Keratinocyte (primary cell): ENCODE measurements at regions not wholly inside any gene's neighbourhood (a gene's known extent, or its start where the extent isn't known, plus 50 kb on each side); places are given as distances from the start of the nearest gene placed in this dataset.

Experiments used
- DNase-seq: peaks from one replicate; pipeline ENCODE4 v3.0.0-alpha.2; 2011; ENCODE audit warnings: low read depth, missing footprints, low spot score
- FAIRE-seq: peaks from 2 replicates; lab custom pipeline; 2011; peaks lifted over from hg19 to GRCh38; lab: Jason Lieb, UNC
- H2AFZ ChIP-seq: 2 replicates; pipeline ENCODE4 v1.6.0; 2012; ENCODE audit warnings: low read length, control low read depth, inconsistent platforms; ENCODE audit not compliant: control insufficient read depth
- H3K27ac ChIP-seq: 2 replicates; pipeline ENCODE4 v1.5.1; 2011; ENCODE audit warnings: low read length; ENCODE audit not compliant: control insufficient read depth, insufficient read depth
- H3K27me3 ChIP-seq: 3 replicates; pipeline ENCODE4 v1.6.0; 2011; ENCODE audit warnings: low read length; ENCODE audit not compliant: control insufficient read depth, insufficient read depth; ENCODE audit errors: extremely low read depth
- H3K36me3 ChIP-seq, 2 experiments: 2 replicates in 1 of 2; 3 replicates in 1 of 2; pipeline ENCODE4 v1.5.1; 2011; ENCODE audit warnings: low read length in 2 of 2, mild to moderate bottlenecking in 1 of 2; ENCODE audit not compliant: control insufficient read depth in 2 of 2, insufficient read depth in 2 of 2; ENCODE audit errors: extremely low read depth in 1 of 2
- H3K4me1 ChIP-seq: 3 replicates; pipeline ENCODE4 v1.5.1; 2011; ENCODE audit warnings: low read length; ENCODE audit not compliant: control insufficient read depth, insufficient read depth; ENCODE audit errors: extremely low read depth
- H3K4me2 ChIP-seq: 3 replicates; pipeline ENCODE4 v1.6.0; 2011; ENCODE audit warnings: low read depth, low read length; ENCODE audit not compliant: control insufficient read depth, insufficient read depth; ENCODE audit errors: extremely low read depth
- H3K4me3 ChIP-seq, 3 experiments: fragments of 200-600 bp in 1 of 3; sonication (generic) in 1 of 3; 2 replicates in 2 of 3; 3 replicates in 1 of 3; pipeline ENCODE4 v1.5.1; 2011 to 2016; ENCODE audit warnings: low read length in 3 of 3, mild to moderate bottlenecking in 3 of 3, control low read depth in 2 of 3, inconsistent platforms in 1 of 3, low read depth in 1 of 3, mixed read lengths in 1 of 3, mixed run types in 1 of 3, moderate library complexity in 1 of 3; ENCODE audit not compliant: control insufficient read depth in 2 of 3, insufficient read depth in 2 of 3; ENCODE audit errors: extremely low read depth in 1 of 3
- H3K79me2 ChIP-seq: 2 replicates; pipeline ENCODE4 v1.6.0; 2012; ENCODE audit warnings: low read length; ENCODE audit not compliant: control insufficient read depth, insufficient read depth
- H3K9ac ChIP-seq: 3 replicates; pipeline ENCODE4 v1.6.0; 2011; ENCODE audit warnings: low read length; ENCODE audit not compliant: control insufficient read depth, insufficient read depth; ENCODE audit errors: extremely low read depth
- H3K9me1 ChIP-seq: 3 replicates; pipeline ENCODE4 v1.6.0; 2011; ENCODE audit warnings: low read length; ENCODE audit not compliant: control insufficient read depth, insufficient read depth; ENCODE audit errors: extremely low read depth
- H3K9me3 ChIP-seq: 2 replicates; pipeline ENCODE4 v1.5.1; 2012; ENCODE audit warnings: low read depth, low read length; ENCODE audit not compliant: control insufficient read depth
- H4K20me1 ChIP-seq: 3 replicates; pipeline ENCODE4 v1.6.0; 2011; ENCODE audit warnings: low read length; ENCODE audit not compliant: control insufficient read depth, insufficient read depth; ENCODE audit errors: extremely low read depth
- CTCF ChIP-seq, 3 experiments: IDR thresholded peaks in 1 of 3; conservative IDR thresholded peaks in 1 of 3; optimal IDR thresholded peaks in 1 of 3; 2 replicates in 2 of 3; 3 replicates in 1 of 3; pipeline versions ENCODE3 to v1.5.1; 2011; ENCODE audit warnings: low read length in 3 of 3, mild to moderate bottlenecking in 3 of 3, moderate library complexity in 2 of 3, control low read depth in 1 of 3, inconsistent platforms in 1 of 3; ENCODE audit not compliant: insufficient read depth in 2 of 3; ENCODE audit errors: extremely low read depth in 1 of 3
- EZH2 ChIP-seq: IDR thresholded peaks from one replicate; pipeline ENCODE4 v1.6.1; 2012; ENCODE audit warnings: inconsistent platforms, mild to moderate bottlenecking, low read length, moderate library complexity
- dilution Hi-C: fragments of 300-500 bp; cut with MboI; formaldehyde crosslinking; loops from one replicate; pipeline ENCODE4 v1.7.0; 2020; ENCODE audit warnings: low sequenced_read_pairs; ENCODE audit not compliant: extremely low pct_ligation_motif_present

- no peak for DNase-seq
- FAIRE-seq = no peak
- no peak for TF ChIP-seq EZH2
- no peak for TF ChIP-seq CTCF (optimal IDR thresholded peaks at IDR 0.05 in 1 of 3, IDR thresholded peaks at IDR 0.05 in 1 of 3, conservative IDR thresholded peaks at IDR 0.05 in 1 of 3; ENCODE audit: extremely low read depth in 1 of 3, insufficient read depth in 2 of 3, low read length in 3 of 3)
- Histone ChIP-seq H3K9me3 (no peaks in the 10 kb centered on the region), H3K9me1 (no peaks in the 10 kb centered on the region), H4K20me1 (no peaks in the 10 kb centered on the region), H3K9ac (no peak overlapping the region), H3K79me2 (no peaks in the 10 kb centered on the region), H3K4me2 (no peak overlapping the region), H3K4me3 (no peak overlapping the region), H3K36me3 (no peaks in the 10 kb centered on the region), H3K27ac (no peak overlapping the region), H3K27me3 (no peaks in the 10 kb centered on the region), H2AFZ (no peak overlapping the region), H3K4me1 (no peaks in the 10 kb centered on the region)
- dilution Hi-C loops = no loop called here
Observed at GRCh38 chr12:47317175-47317915, 237.6 kb upstream of the AMIGO2 start.

GRCh38 chr12:47316609-47317049, 236.9 kb upstream of the AMIGO2 start:
- no peak overlapping the region for H3K4me2 ChIP-seq
- FAIRE-seq (no peak), DNase-seq (no peak)
- H3K36me3 ChIP-seq = no peaks in the 10 kb centered on the region
- no peaks in the 10 kb centered on the region for H4K20me1 ChIP-seq
- H3K9me3 ChIP-seq = no peaks in the 10 kb centered on the region
- H3K27ac ChIP-seq = no peak overlapping the region
- no peaks in the 10 kb centered on the region for H3K9me1 ChIP-seq
- H3K9ac ChIP-seq = no peak overlapping the region
- H3K4me3 ChIP-seq = no peak overlapping the region
- H2AFZ ChIP-seq = no peak overlapping the region
- H3K79me2 ChIP-seq = no peaks in the 10 kb centered on the region
- dilution Hi-C loops = no loop called here
- no peak for TF ChIP-seq EZH2
- no peak for TF ChIP-seq CTCF (optimal IDR thresholded peaks at IDR 0.05 in 1 of 3, IDR thresholded peaks at IDR 0.05 in 1 of 3, conservative IDR thresholded peaks at IDR 0.05 in 1 of 3; ENCODE audit: extremely low read depth in 1 of 3, insufficient read depth in 2 of 3, low read length in 3 of 3)
- no peaks in the 10 kb centered on the region for H3K4me1 ChIP-seq
- no peaks in the 10 kb centered on the region for H3K27me3 ChIP-seq
